HL-60 (cell line): ENCODE measurements at regions not wholly inside any gene's neighbourhood (a gene's known extent, or its start where the extent isn't known, plus 50 kb on each side); places are given as distances from the start of the nearest gene placed in this dataset.
A peak's percentile ranks its signal among the peaks of the same experiment; 100 is the strongest.

Experiments
- DNase-seq, 2 experiments: peaks; one replicate each; pipeline ENCODE4 v3.0.0-alpha.2; 2010 to 2020; ENCODE audit warnings: low read depth in 1 of 2, low spot score in 1 of 2
- H3K27ac ChIP-seq: fragments of 250-450 bp; sonication (Bioruptor Pico); replicated peaks from 2 replicates; pipeline ENCODE4 v1.5.1; 2020; ENCODE audit warnings: mild to moderate bottlenecking, moderate library complexity
- H3K27me3 ChIP-seq: fragments of 250-450 bp; sonication (Bioruptor Pico); 2 replicates; pipeline ENCODE4 v1.5.1; 2021; ENCODE audit warnings: mild to moderate bottlenecking, moderate library complexity; ENCODE audit not compliant: insufficient read depth, poor library complexity, severe bottlenecking
- H3K4me3 ChIP-seq: replicated peaks from 2 replicates; pipeline ENCODE4 v1.5.1; 2011; ENCODE audit warnings: mild to moderate bottlenecking, control low read depth, low read length; ENCODE audit not compliant: insufficient read depth
- GABPA ChIP-seq: IDR thresholded peaks from 2 replicates; pipeline ENCODE4 v1.6.1; 2012; ENCODE audit warnings: low read depth
- POLR2AphosphoS5 ChIP-seq: IDR thresholded peaks from 2 replicates; pipeline ENCODE4 v1.6.1; 2012; ENCODE audit warnings: low read depth
- SPI1 ChIP-seq: IDR thresholded peaks from 2 replicates; pipeline ENCODE4 v1.6.1; 2012; ENCODE audit warnings: low read depth, mild to moderate bottlenecking, borderline replicate concordance
- TF ChIP-seq, protein P1 (sequence below): IDR thresholded peaks from 2 replicates; pipeline ENCODE4 v1.6.1; 2012; ENCODE audit warnings: low read depth; ENCODE audit not compliant: insufficient replicate concordance
- TF ChIP-seq, protein P2 (sequence below): IDR thresholded peaks from one replicate; pipeline ENCODE4 v1.5.1; 2011; ENCODE audit warnings: low read length, control low read depth, inconsistent platforms; ENCODE audit not compliant: insufficient read depth

DNA sequence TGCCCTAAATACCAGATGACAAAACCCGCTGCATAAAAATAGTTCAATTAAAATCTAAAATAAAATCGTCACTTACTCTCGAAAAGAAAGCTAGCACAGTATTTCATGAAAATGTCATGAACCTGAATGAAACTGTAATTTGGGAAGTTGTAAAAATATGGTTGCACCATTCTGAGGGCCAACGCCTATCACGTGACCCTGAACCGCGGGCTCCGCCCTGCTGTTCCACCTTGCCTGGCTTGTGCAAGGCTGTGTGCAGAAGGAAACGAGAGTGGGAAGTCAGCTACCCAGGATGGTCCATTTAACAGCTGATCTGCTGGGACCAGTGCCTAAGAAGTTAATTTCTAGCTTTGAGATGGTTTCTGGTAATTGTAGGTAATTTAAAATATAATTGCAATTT is 91.7 kb upstream of the BMP4 start:
- Histone ChIP-seq H3K27ac (no peak overlapping the region), H3K27me3 (no peaks in the 10 kb centered on the region), H3K4me3 (no peak overlapping the region)
- DNase-seq, result peak; percentile 41 to 75
- TF ChIP-seq POLR2AphosphoS5 (no peak), GABPA (no peak), SPI1 (no peak)
- TF ChIP-seq, protein P1, sequence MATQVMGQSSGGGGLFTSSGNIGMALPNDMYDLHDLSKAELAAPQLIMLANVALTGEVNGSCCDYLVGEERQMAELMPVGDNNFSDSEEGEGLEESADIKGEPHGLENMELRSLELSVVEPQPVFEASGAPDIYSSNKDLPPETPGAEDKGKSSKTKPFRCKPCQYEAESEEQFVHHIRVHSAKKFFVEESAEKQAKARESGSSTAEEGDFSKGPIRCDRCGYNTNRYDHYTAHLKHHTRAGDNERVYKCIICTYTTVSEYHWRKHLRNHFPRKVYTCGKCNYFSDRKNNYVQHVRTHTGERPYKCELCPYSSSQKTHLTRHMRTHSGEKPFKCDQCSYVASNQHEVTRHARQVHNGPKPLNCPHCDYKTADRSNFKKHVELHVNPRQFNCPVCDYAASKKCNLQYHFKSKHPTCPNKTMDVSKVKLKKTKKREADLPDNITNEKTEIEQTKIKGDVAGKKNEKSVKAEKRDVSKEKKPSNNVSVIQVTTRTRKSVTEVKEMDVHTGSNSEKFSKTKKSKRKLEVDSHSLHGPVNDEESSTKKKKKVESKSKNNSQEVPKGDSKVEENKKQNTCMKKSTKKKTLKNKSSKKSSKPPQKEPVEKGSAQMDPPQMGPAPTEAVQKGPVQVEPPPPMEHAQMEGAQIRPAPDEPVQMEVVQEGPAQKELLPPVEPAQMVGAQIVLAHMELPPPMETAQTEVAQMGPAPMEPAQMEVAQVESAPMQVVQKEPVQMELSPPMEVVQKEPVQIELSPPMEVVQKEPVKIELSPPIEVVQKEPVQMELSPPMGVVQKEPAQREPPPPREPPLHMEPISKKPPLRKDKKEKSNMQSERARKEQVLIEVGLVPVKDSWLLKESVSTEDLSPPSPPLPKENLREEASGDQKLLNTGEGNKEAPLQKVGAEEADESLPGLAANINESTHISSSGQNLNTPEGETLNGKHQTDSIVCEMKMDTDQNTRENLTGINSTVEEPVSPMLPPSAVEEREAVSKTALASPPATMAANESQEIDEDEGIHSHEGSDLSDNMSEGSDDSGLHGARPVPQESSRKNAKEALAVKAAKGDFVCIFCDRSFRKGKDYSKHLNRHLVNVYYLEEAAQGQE, result no peak
- TF ChIP-seq, protein P2, sequence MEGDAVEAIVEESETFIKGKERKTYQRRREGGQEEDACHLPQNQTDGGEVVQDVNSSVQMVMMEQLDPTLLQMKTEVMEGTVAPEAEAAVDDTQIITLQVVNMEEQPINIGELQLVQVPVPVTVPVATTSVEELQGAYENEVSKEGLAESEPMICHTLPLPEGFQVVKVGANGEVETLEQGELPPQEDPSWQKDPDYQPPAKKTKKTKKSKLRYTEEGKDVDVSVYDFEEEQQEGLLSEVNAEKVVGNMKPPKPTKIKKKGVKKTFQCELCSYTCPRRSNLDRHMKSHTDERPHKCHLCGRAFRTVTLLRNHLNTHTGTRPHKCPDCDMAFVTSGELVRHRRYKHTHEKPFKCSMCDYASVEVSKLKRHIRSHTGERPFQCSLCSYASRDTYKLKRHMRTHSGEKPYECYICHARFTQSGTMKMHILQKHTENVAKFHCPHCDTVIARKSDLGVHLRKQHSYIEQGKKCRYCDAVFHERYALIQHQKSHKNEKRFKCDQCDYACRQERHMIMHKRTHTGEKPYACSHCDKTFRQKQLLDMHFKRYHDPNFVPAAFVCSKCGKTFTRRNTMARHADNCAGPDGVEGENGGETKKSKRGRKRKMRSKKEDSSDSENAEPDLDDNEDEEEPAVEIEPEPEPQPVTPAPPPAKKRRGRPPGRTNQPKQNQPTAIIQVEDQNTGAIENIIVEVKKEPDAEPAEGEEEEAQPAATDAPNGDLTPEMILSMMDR, result no peak

- DNase-seq, result no peak
- H3K27me3 ChIP-seq, result no peaks in the 10 kb centered on the region
- TF ChIP-seq GABPA (no peak), SPI1 (no peak), POLR2AphosphoS5 (no peak)
- TF ChIP-seq, protein P1, result no peak
- TF ChIP-seq, protein P2, result no peak
Observed at GRCh38 chr14:54048736-54049135, 92.1 kb upstream of the BMP4 start.

GRCh38 chr14:54050759-54051158 is 94.1 kb upstream of the BMP4 start:
- DNase-seq, result no peak

More at GRCh38 chr14:54048736-54049135, 92.1 kb upstream of the BMP4 start:
- no peak overlapping the region for H3K27ac ChIP-seq
- H3K4me3 ChIP-seq, result no peak overlapping the region

More at GRCh38 chr14:54050759-54051158, 94.1 kb upstream of the BMP4 start:
- Histone ChIP-seq H3K4me3 (no peak overlapping the region), H3K27me3 (no peaks in the 10 kb centered on the region), H3K27ac (no peak overlapping the region)
- TF ChIP-seq SPI1 (no peak), POLR2AphosphoS5 (no peak), GABPA (no peak)
- TF ChIP-seq, protein P1, result no peak
- TF ChIP-seq, protein P2, result no peak
